ENCODE measurements at regions not wholly inside any gene's neighbourhood (a gene's known extent, or its start where the extent isn't known, plus 50 kb on each side); places are given as distances from the start of the nearest gene placed in this dataset.

DNA sequence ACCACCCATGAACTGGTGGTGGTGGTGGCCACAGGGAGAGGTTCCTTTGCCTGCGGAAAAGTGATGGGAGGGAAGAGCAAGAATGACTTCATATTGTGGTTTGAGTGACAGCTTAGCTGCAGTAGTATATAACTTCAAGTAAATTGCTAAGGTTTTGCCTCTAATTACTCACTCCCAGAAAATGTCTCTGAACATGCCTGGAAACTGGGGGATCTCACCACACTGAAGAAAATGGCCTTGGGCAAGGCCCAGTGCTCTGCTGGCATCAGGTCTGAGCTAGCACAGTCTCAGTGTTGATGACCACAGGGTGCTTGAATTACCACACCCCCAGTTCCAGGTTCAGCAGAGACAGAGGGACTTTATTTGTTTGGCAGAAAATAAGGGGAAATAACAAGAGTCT is 2085.4 kb downstream of the ARAP2 start:
- no peak for TF ChIP-seq GATA3 (IDR thresholded peaks at IDR 0.05; ENCODE audit: low read depth, low read length)
- TF ChIP-seq GATA2 (IDR thresholded peaks at IDR 0.05; ENCODE audit: low read depth, low read length), result no peak

DNA sequence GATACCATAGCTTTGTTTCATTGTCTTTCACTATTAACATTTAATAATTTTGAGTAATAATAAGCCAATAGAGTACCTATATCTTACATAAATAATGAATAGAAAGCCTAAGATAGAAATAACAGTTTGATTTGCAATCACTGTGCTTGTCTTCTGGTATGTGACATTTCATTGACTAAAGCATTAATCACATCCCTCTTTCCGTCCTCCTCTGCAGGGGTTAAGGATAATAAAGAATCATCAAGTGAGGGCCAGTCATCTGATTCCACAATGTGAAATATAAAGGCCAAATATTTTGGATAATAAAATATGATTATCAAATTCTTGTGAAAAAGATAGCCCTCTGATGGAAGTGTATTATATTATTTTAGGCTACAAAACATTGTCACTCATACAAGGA is 2073.4 kb downstream of the ARAP2 start:
- no peak for TF ChIP-seq GATA3 (IDR thresholded peaks at IDR 0.05; ENCODE audit: low read depth, low read length)
- TF ChIP-seq GATA2 (IDR thresholded peaks at IDR 0.05; ENCODE audit: low read depth, low read length), result no peak

GRCh38 chr4:34176609-34177008 is 2067.7 kb downstream of the ARAP2 start:
- TF ChIP-seq GATA3 (IDR thresholded peaks at IDR 0.05; ENCODE audit: low read depth, low read length), result no peak
- TF ChIP-seq GATA2 (IDR thresholded peaks at IDR 0.05; ENCODE audit: low read depth, low read length), result no peak

- TF ChIP-seq GATA2 (IDR thresholded peaks at IDR 0.05; ENCODE audit: low read depth, low read length), result no peak
- no peak for TF ChIP-seq GATA3 (IDR thresholded peaks at IDR 0.05; ENCODE audit: low read depth, low read length)
These were observed 2065.8 kb downstream of the ARAP2 start for GRCh38 chr4:34178476-34178875.

- TF ChIP-seq GATA3 (IDR thresholded peaks at IDR 0.05; ENCODE audit: low read depth, low read length), result no peak
- no peak for TF ChIP-seq GATA2 (IDR thresholded peaks at IDR 0.05; ENCODE audit: low read depth, low read length)
These were observed 2062.9 kb downstream of the ARAP2 start for GRCh38 chr4:34181311-34181841.

GRCh38 chr4:34181891-34182290 is 2062.4 kb downstream of the ARAP2 start:
- no peak for TF ChIP-seq GATA2 (IDR thresholded peaks at IDR 0.05; ENCODE audit: low read depth, low read length)
- TF ChIP-seq GATA3 (IDR thresholded peaks at IDR 0.05; ENCODE audit: low read depth, low read length), result no peak

- TF ChIP-seq GATA3 (IDR thresholded peaks at IDR 0.05; ENCODE audit: low read depth, low read length) (no peak), GATA2 (IDR thresholded peaks at IDR 0.05; ENCODE audit: low read depth, low read length) (no peak)
These were observed 2062.0 kb downstream of the ARAP2 start for GRCh38 chr4:34182306-34182705.

- TF ChIP-seq GATA3 (IDR thresholded peaks at IDR 0.05; ENCODE audit: low read depth, low read length) (no peak), GATA2 (IDR thresholded peaks at IDR 0.05; ENCODE audit: low read depth, low read length) (no peak)
These were observed 2060.4 kb downstream of the ARAP2 start for GRCh38 chr4:34183926-34184325.

DNA sequence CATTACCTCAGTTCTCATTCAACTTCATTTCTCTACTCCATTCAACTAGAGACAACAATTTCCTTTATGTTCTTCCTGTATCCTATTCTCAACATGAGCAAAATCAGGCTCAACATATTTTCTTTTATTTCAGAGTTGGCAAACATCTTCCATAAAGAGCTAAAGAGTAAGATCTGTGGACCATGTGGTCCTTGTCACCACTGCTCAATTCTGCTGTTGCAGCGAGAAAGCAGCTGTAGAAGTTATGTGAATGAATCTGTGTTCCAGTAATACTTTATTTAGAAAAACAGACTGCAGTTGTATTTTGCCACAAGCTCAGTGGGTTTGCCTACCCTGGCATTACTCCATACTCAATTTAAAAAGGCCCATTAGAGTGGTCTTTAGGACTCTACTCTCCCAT is 2057.3 kb downstream of the ARAP2 start:
- TF ChIP-seq GATA3 (IDR thresholded peaks at IDR 0.05; ENCODE audit: low read depth, low read length), result no peak
- TF ChIP-seq GATA2 (IDR thresholded peaks at IDR 0.05; ENCODE audit: low read depth, low read length), result no peak

- TF ChIP-seq GATA2 (IDR thresholded peaks at IDR 0.05; ENCODE audit: low read depth, low read length) (no peak), GATA3 (IDR thresholded peaks at IDR 0.05; ENCODE audit: low read depth, low read length) (no peak)
These were observed 2052.9 kb downstream of the ARAP2 start for GRCh38 chr4:34191443-34191842.

DNA sequence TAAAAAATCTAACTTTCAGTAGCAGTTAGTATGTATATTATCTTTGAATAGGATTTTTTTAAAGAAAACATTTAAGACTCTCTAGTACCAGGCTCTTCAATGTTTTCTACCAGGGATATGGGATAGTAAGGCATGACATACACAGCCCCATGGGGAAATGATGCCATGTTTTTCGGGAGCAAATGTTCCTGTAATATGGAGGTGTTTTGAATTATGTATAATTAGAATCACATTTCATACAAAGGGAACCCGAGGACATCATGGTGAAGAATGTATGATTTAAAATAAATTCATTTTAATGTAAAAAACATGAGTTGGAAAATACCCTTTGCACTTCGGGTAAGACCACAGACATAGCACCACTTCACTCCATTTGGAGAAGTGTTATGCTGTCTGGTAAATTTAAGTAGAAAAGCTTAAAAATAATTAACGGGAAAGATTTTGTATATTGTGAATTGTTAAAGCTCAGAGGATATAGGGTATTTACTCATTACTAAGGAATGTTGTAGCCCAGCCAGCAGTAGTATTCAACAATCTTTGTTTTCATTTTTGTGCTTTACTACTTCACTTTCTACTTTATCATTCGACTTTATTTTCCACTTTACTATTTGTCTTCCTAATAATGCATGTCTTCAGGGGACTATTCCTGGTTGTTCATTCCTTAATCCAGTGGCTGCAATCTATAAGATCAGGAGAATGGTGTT is 2050.7 kb downstream of the ARAP2 start:
- TF ChIP-seq GATA3 (IDR thresholded peaks at IDR 0.05; ENCODE audit: low read depth, low read length) (no peak), GATA2 (IDR thresholded peaks at IDR 0.05; ENCODE audit: low read depth, low read length) (no peak)

- TF ChIP-seq GATA2 (IDR thresholded peaks at IDR 0.05; ENCODE audit: low read depth, low read length) (no peak), GATA3 (IDR thresholded peaks at IDR 0.05; ENCODE audit: low read depth, low read length) (no peak)
These were observed 2049.7 kb downstream of the ARAP2 start for GRCh38 chr4:34194585-34194984.

GRCh38 chr4:34196375-34196774 is 2047.9 kb downstream of the ARAP2 start:
- TF ChIP-seq GATA3 (IDR thresholded peaks at IDR 0.05; ENCODE audit: low read depth, low read length) (no peak), GATA2 (IDR thresholded peaks at IDR 0.05; ENCODE audit: low read depth, low read length) (no peak)

DNA sequence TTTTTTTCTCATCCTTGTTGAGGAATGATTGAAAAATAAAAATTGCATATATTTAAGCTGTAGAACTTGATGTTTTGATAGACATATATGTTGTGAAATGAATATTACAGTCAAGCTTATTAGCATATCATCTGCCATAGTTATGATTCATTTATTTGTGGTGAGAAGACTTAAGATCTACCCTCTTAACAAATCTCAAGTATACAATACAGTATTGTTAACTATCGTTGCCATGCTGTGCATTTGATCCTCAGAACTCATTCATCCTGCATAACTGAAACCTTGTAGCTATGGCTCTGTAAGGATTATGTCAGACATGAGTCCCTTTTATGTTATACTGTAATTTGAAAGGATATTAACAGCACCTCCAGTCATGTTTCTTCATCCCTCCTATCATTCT is 2045.3 kb downstream of the ARAP2 start:
- TF ChIP-seq GATA2 (IDR thresholded peaks at IDR 0.05; ENCODE audit: low read depth, low read length), result no peak
- TF ChIP-seq GATA3 (IDR thresholded peaks at IDR 0.05; ENCODE audit: low read depth, low read length), result no peak

DNA sequence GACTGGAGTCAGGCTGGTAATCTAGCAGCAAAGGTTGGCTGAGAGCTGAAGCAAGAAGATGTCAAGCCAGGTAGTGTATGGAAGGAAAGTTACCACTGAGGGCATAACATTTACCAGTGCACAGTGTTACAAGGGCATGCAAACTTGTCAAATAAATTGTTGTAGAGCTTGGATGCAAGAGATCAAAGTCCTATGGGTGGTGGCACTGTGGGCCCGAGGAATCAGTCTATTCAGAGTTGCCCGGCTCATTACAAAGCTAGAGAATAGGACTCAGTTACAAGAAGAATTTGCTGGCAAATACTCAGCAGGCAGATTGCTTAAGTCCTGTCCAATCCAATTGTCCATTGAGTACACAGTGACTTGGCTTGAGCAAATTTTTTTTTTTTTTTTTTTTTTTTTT is 2043.8 kb downstream of the ARAP2 start:
- no peak for TF ChIP-seq GATA3 (IDR thresholded peaks at IDR 0.05; ENCODE audit: low read depth, low read length)
- TF ChIP-seq GATA2 (IDR thresholded peaks at IDR 0.05; ENCODE audit: low read depth, low read length), result no peak

All from SH-SY5Y (cell line).